KMS-11 (cell line): ENCODE measurements at regions not wholly inside any gene's neighbourhood (a gene's known extent, or its start where the extent isn't known, plus 50 kb on each side); places are given as distances from the start of the nearest gene placed in this dataset.

ENCODE experiments used
- H2AFZ ChIP-seq: fragments of 200-600 bp; sonication (generic); 2 replicates; pipeline ENCODE4 v1.6.1; 2016; ENCODE audit warnings: antibody characterized with exemption, mixed run types, low read depth
- H3K27ac ChIP-seq: fragments of 200-600 bp; sonication (generic); 2 replicates; pipeline ENCODE4 v1.6.1; 2016; ENCODE audit warnings: mild to moderate bottlenecking, mixed run types
- H3K27me3 ChIP-seq: fragments of 200-600 bp; sonication (generic); 2 replicates; pipeline ENCODE4 v1.6.1; 2017; ENCODE audit warnings: mild to moderate bottlenecking, low read depth, mixed run types, moderate library complexity; ENCODE audit not compliant: insufficient read depth
- H3K36me3 ChIP-seq: fragments of 200-600 bp; sonication (generic); 2 replicates; pipeline ENCODE4 v1.6.1; 2017; ENCODE audit warnings: mild to moderate bottlenecking, mixed run types; ENCODE audit not compliant: insufficient read depth
- H3K4me1 ChIP-seq: fragments of 200-600 bp; sonication (generic); 2 replicates; pipeline ENCODE4 v1.6.1; 2016; ENCODE audit warnings: mild to moderate bottlenecking, low read depth, mixed run types; ENCODE audit not compliant: poor library complexity, severe bottlenecking
- H3K4me2 ChIP-seq: fragments of 200-600 bp; sonication (generic); 2 replicates; pipeline ENCODE4 v1.7.0; 2016; ENCODE audit warnings: mild to moderate bottlenecking, mixed run types
- H3K4me3 ChIP-seq: fragments of 200-600 bp; sonication (generic); IDR thresholded peaks from 2 replicates; pipeline ENCODE4 v1.6.1; 2017; ENCODE audit warnings: low read depth, low read length, mixed read lengths; ENCODE audit not compliant: insufficient read depth
- H3K79me2 ChIP-seq: fragments of 200-600 bp; sonication (generic); 2 replicates; pipeline ENCODE4 v1.6.1; 2016; ENCODE audit warnings: low read depth, mixed run types; ENCODE audit not compliant: insufficient read depth
- H3K9ac ChIP-seq: fragments of 200-600 bp; sonication (generic); 2 replicates; pipeline ENCODE4 v1.6.1; 2016; ENCODE audit warnings: mild to moderate bottlenecking, mixed run types
- H4K20me1 ChIP-seq: fragments of 200-600 bp; sonication (generic); 2 replicates; pipeline ENCODE4 v1.6.1; 2016; ENCODE audit warnings: mild to moderate bottlenecking, mixed run types; ENCODE audit not compliant: insufficient read depth
- CTCF ChIP-seq: fragments of 200-600 bp; sonication (generic); conservative IDR thresholded peaks from 2 replicates; pipeline ENCODE4 v1.6.1; 2017; ENCODE audit warnings: low read depth, mild to moderate bottlenecking, antibody characterized with exemption, low read length, moderate library complexity, mixed read lengths

- no peak for TF ChIP-seq CTCF
- no peaks in the 10 kb centered on the region for H3K4me1 ChIP-seq
- H3K4me3 ChIP-seq = no peak overlapping the region
- no peak overlapping the region for H3K4me2 ChIP-seq
- H3K27me3 ChIP-seq = no peaks in the 10 kb centered on the region
- H3K9ac ChIP-seq = no peak overlapping the region
- no peaks in the 10 kb centered on the region for H3K79me2 ChIP-seq
- no peak overlapping the region for H2AFZ ChIP-seq
- no peak overlapping the region for H3K27ac ChIP-seq
- no peaks in the 10 kb centered on the region for H3K36me3 ChIP-seq
- no peaks in the 10 kb centered on the region for H4K20me1 ChIP-seq
Measured at GRCh38 chr2:217279556-217279955, 419.7 kb upstream of the TNP1 start.

- TF ChIP-seq CTCF = no peak
- no peaks in the 10 kb centered on the region for H3K36me3 ChIP-seq
- no peak overlapping the region for H3K27ac ChIP-seq
- H2AFZ ChIP-seq = no peak overlapping the region
- H3K27me3 ChIP-seq = no peaks in the 10 kb centered on the region
- H3K79me2 ChIP-seq = no peaks in the 10 kb centered on the region
- no peaks in the 10 kb centered on the region for H4K20me1 ChIP-seq
- H3K4me3 ChIP-seq = no peak overlapping the region
- H3K4me2 ChIP-seq = no peak overlapping the region
- no peaks in the 10 kb centered on the region for H3K4me1 ChIP-seq
- no peak overlapping the region for H3K9ac ChIP-seq
Measured at GRCh38 chr2:217279140-217279539, 419.3 kb upstream of the TNP1 start.

- no peaks in the 10 kb centered on the region for H3K4me1 ChIP-seq
- no peak overlapping the region for H3K9ac ChIP-seq
- no peak for TF ChIP-seq CTCF
- no peaks in the 10 kb centered on the region for H3K36me3 ChIP-seq
- H3K4me2 ChIP-seq = no peak overlapping the region
- no peak overlapping the region for H2AFZ ChIP-seq
- H3K27ac ChIP-seq = no peak overlapping the region
- H3K4me3 ChIP-seq = no peak overlapping the region
- no peaks in the 10 kb centered on the region for H4K20me1 ChIP-seq
- H3K27me3 ChIP-seq = no peaks in the 10 kb centered on the region
- H3K79me2 ChIP-seq = no peaks in the 10 kb centered on the region
Measured at GRCh38 chr2:217277646-217278398, 418.0 kb upstream of the TNP1 start.

GRCh38 chr2:217276433-217276832 is 416.6 kb upstream of the TNP1 start:
- no peaks in the 10 kb centered on the region for H3K79me2 ChIP-seq
- no peaks in the 10 kb centered on the region for H3K27me3 ChIP-seq
- H3K27ac ChIP-seq = no peak overlapping the region
- TF ChIP-seq CTCF = no peak
- no peaks in the 10 kb centered on the region for H4K20me1 ChIP-seq
- no peak overlapping the region for H2AFZ ChIP-seq
- H3K4me3 ChIP-seq = no peak overlapping the region
- H3K9ac ChIP-seq = no peak overlapping the region
- H3K36me3 ChIP-seq = no peaks in the 10 kb centered on the region
- H3K4me2 ChIP-seq = no peak overlapping the region
- no peaks in the 10 kb centered on the region for H3K4me1 ChIP-seq
